GM18526 (cell line): ENCODE measurements at regions not wholly inside any gene's neighbourhood (a gene's known extent, or its start where the extent isn't known, plus 50 kb on each side); places are given as distances from the start of the nearest gene placed in this dataset.

Experiments used
- POLR2A ChIP-seq: IDR thresholded peaks from 3 replicates; pipeline ENCODE4 v1.6.1; 2011; ENCODE audit not compliant: insufficient read length; ENCODE audit errors: extremely low read depth

DNA sequence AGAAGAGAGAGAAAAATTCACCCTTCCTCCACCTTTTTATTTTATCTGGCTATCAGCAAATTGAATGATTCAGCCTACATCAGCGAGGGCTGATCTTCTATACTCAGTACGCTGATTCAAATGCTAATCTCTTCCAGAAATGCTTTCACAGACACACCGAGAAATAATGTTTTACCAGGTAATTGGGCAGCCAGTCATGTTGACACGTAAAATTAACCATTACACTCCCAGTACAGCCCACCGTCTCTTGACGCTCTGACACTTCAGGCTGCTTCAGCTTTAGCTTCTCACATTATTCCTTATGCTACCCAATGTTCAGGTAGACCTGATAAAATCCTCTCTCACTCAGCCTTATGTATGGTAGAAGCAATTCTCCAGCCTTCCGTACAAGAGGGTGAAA, 835.2 kb upstream of the PCDH10 start:
- no peak for TF ChIP-seq POLR2A

DNA sequence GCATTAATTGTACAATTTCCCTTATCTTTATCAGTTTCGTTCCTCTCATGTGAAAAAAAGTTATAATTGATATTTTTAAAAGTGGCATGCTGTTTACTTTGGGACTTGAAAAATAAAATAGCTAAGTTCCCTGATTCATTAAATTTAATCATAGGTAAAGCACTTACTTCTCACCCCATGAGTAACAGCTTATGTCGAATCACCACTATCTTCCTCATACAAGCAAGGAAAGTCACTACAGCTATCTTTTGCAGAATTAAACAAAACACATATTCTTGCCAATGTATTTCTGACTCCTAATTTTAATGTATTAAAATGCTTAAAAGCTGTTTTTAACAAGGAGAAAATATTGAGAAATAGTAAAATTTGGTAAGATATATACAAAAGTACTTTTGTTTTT, 832.4 kb upstream of the PCDH10 start:
- no peak for TF ChIP-seq POLR2A

DNA sequence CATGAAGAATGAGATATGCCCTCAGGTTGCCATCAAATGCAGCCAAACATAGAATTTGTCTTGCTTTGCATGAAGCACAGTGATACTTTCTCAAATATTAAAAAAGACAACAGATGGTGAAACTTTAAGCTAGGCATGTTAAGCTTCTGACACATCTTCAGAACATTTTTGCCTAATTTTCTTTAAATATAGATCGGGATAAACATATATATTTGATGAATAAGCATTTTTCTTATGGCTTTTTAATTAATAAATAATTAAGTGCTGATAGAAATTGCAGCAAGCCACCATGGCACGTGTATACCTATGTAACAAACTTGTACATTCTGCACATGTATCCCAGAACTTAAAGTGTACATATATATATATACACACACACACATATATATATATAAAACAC, 831.2 kb upstream of the PCDH10 start:
- no peak for TF ChIP-seq POLR2A

DNA sequence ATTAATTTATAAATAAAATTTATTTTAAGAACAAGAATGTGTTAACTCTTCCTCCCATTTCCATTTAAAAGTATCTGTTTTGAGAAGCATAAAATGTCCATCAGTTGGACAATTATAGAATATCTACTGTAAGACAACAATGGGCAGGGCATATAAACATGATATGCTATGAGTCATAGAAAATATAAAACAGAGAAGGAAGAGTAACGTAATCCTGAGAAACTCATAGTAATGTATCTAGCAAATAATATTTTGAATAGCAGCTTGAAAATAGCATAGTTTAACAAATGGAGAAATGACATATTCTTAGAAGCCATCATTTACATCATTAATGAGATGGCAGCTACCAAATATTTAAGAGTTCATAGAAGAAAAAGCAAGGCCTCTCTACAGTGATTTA, 820.3 kb upstream of the PCDH10 start:
- no peak for TF ChIP-seq POLR2A

DNA sequence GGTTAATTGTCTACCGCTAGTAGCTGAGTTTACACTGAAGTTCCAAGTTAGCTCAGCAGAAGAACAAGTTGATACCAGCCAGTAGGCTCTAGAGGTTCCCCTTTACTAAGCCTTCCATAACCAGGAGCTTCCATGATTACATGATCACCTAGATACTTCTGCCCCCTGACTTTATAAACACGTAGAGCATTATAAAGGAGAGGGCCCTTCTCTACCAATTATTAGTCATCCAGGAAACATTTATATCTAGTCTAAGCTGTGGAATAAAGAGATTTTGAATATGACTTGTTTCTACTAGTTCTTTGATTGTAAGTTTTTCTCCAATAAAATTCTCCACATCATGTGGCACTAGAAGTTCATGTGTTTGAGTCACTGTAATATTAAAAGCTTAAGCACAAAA, 818.1 kb upstream of the PCDH10 start:
- TF ChIP-seq POLR2A, result no peak

DNA sequence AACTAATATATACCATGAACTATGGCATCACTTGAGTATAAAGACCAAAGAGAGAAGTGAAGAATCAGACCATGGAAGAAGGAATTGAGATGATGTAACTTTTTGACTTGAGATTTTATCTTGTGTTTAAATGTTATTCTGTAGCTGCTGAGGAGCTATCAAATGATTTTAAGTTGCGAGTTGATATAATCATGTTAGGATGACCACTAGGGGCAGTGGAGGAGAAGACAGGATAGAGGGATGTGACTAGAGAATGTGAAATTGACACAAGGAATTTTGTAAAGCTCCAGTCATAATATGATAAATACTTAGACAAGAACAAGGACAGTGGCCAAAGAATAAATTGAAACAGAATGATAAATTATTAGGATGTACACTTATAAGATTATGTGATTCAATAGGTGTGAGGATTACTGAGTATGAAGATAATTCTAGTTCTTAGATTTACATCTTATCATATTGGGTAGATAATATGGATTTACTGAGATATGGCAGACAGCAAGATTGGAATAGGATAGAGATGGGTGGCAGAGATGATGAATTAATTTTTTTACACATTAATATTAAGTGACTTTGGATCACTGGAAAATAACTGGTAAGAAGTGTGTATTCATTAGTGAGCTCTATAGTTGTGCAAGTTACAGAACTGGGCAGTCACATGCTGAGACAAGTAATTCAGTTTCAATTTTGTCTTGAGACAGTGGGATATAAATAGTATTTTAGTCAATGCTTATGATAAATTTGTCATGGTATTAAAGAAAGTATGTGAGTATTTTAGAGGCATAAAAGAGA, 816.0 kb upstream of the PCDH10 start:
- TF ChIP-seq POLR2A, result no peak

DNA sequence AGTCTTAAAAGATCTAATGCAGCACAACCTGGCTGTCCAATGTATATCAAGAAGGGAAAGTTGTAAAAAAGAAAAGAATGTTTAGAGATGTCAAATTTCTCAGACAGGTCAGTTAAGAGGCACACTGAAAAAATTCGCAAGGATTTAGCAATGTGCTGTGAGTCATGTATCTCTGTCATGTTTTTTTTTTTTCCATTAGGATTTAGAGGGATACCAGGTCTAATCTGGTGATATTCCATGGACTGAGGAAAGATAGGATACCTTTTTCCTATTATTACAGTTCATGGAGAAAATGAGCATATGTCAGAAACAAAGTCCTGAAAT, 815.4 kb upstream of the PCDH10 start:
- no peak for TF ChIP-seq POLR2A

DNA sequence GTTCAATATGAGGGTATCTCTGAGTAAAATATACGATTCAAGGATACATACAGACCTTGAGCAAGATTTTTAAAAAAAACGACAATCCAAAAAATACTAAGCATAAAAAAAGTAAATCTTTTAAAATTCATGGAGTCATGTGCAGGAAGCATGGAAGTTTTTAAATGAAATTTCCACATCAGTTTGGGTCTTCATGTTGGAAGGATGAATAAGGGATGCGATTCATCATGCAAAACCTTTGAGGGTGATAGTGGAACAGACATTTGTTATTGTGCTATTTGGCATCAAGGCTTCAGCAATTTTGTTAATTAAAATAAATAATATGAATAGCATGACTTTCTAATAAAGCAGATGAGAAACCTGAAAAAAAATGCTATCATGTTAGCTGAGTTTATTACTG, 815.0 kb upstream of the PCDH10 start:
- TF ChIP-seq POLR2A, result no peak

DNA sequence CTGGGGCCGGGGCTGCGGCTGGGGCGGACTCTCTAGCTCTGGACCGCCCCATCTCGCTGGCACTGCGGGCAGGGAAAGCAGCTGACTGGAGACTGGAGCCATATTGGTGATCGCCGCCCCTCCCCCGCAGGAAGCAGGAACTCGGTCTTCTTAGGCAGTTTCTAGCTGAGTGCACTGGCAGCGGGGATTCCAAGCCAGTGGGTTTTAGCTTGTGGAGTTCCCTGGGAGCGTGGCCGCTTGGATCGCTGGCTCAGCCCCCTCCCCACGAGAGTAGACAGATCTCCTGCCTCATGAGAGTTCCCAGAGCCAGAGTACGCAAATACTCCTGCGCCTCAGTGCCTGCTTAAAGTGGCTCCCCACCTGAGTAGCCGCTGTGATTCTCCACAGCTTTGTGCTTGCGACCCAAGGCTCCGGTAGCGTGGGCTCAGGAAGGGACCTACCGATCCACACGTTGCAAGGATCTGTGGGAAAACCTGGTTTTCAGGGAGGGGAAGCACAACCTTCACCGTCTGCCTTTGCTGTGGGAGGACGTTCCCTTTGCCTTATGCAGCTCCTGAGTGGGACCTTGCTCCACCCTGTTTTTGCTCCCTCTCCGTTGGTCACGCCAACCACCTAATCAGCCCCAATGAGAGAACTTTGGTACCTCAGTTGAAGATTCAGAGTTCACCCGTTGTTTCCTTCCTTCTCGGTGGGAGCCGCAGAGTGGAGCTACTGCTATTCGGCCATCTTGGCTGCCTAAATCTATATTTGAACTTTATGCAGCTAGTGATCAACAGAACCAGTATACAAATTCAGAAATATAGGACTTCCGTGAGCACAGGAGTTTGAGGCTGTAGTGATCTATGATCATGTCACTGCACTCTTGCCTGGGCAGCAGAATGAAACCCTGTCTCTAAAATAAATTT, 803.9 kb upstream of the PCDH10 start:
- TF ChIP-seq POLR2A, result no peak

DNA sequence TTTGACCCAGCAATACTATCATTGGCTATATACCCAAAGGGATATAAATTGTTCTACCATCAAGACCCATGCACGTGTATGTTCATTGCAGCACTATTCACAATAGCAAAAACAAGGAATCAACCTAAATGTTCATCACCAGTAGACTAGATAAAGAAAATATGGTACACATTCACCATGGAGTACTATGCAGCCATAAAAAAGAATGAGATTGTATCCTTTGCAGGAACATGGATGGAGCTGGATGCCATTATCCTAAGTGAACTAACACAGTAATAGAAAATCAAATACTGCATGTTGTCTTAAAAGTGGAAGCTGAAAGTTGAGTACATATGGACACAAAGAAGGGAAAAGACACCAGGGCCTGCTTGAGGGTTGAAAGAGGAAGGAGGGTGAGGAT, 803.1 kb upstream of the PCDH10 start:
- TF ChIP-seq POLR2A, result no peak

DNA sequence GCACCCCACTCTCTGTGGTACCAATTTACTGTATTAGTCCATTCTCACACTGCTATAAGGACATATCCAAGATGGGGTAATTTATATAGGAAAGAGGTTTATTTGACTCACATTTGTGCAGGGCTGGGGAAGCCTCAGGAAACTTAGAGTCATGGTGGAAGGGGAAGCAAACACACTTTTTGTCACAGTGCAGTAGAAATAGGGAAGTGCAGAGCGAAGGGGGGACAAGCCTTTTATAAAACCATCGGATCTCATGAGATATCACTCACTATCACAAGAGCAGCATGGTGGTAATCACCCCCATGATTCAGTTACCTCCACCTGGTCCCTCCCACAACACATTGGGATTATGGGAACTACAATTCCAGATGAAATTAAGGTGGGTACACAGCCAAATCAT, 766.9 kb upstream of the PCDH10 start:
- no peak for TF ChIP-seq POLR2A

DNA sequence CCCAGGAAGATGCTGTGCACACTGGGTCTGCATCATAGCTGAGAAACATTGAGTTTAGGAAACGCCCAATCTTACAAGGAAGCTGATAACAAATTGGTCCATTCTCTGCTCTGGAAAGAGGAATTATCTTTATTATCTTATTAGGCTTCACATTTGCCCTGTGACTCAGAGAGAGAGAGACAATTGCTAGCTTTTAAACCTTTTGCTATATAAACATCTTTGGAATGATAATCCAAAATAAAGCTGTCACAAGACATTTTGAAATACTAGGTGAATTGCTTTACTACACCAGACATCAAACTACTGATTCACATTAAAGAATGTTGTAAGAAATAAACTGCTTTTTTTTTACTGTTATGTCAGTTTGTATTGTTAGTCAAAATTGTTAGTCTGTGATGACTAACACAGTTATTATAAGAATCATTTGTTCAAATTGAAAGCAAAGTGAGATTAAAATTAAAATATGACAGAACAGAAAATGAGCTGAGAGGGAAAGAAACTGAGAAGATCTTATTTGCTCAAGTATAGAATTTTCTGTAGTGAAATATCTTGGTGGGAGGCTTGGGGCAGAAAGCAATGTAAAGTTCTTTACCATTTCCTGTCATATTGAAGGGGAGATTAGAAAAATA, 765.4 kb upstream of the PCDH10 start:
- no peak for TF ChIP-seq POLR2A

DNA sequence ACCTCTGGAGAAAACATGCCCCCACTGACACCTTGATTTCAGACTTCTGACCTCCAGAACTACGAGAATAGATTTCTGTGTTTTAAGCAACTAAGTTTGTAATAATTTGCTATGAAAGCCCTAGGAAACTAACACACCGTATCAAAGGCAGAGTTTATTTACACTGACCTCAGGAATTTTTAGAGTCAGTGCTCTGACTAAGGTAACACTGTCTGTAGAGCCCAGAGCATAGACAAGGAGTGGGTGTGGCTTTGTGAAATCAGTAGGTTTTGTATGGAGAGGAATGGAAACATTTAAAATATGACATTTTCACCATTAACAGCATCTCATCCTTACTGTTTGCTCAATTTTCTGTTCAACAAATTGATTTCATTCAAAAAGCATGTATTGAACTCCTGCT, 764.4 kb upstream of the PCDH10 start:
- no peak for TF ChIP-seq POLR2A

DNA sequence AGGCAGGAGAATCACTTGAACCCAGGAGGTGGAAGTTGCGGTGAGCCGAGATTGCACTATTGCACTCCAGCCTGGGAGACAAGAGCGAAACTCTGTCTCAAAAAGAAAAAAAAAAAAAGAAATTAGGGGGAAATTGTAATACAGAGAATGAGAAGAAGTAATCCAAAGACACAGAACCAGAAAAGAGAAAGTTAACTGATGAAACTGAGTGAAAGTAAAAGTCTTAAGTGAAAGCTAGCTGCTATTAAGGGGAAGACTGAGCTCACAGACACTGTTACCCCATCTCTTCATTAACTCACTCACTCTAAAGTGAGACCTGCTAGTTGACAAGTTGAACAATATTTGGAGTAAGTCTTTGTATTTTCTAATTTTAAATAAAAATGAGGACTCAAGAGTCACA, 763.0 kb upstream of the PCDH10 start:
- no peak for TF ChIP-seq POLR2A

DNA sequence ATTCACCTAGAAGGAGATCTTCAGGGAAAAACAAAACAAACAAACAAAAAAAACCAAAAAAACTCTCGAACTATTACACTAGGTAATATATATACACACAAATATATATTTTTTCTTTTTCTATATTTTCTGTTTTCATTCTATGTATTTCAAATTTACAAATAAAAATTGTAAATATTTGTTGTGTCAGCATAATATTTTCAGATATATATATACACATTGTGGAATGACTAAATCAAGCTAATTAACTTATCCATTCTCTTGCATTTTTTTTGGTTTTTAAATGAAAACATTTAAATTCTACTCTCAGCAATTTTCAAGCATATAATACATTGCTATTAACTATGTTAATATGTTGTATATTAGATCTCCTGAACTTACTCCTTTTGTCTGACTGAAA, 762.0 kb upstream of the PCDH10 start:
- TF ChIP-seq POLR2A, result no peak

DNA sequence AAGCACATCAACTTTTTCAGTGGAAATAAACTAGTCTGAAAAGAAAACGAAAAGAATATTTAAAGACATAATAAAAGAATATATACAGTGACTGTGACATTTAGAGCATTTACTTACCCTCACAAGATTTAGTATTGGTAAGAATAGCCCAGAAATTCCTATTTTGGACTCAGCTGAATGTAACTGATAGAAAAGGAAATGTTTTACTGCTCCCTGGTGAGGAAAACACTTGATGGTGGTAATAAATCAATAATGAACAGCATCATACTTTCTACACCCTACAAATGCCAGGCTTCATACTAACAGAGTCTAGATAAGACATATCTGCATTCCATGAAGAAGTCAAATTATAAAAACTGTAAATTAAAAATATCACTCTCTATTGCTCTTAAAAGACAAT, 753.5 kb upstream of the PCDH10 start:
- TF ChIP-seq POLR2A, result no peak
